KMS-11 (cell line): ENCODE measurements at regions not wholly inside any gene's neighbourhood (a gene's known extent, or its start where the extent isn't known, plus 50 kb on each side); places are given as distances from the start of the nearest gene placed in this dataset.

Experiments
- H2AFZ ChIP-seq: fragments of 200-600 bp; sonication (generic); 2 replicates; pipeline ENCODE4 v1.6.1; 2016; ENCODE audit warnings: antibody characterized with exemption, mixed run types, low read depth
- H3K27ac ChIP-seq: fragments of 200-600 bp; sonication (generic); 2 replicates; pipeline ENCODE4 v1.6.1; 2016; ENCODE audit warnings: mild to moderate bottlenecking, mixed run types
- H3K27me3 ChIP-seq: fragments of 200-600 bp; sonication (generic); 2 replicates; pipeline ENCODE4 v1.6.1; 2017; ENCODE audit warnings: mild to moderate bottlenecking, low read depth, mixed run types, moderate library complexity; ENCODE audit not compliant: insufficient read depth
- H3K36me3 ChIP-seq: fragments of 200-600 bp; sonication (generic); 2 replicates; pipeline ENCODE4 v1.6.1; 2017; ENCODE audit warnings: mild to moderate bottlenecking, mixed run types; ENCODE audit not compliant: insufficient read depth
- H3K4me1 ChIP-seq: fragments of 200-600 bp; sonication (generic); 2 replicates; pipeline ENCODE4 v1.6.1; 2016; ENCODE audit warnings: mild to moderate bottlenecking, low read depth, mixed run types; ENCODE audit not compliant: poor library complexity, severe bottlenecking
- H3K4me2 ChIP-seq: fragments of 200-600 bp; sonication (generic); 2 replicates; pipeline ENCODE4 v1.7.0; 2016; ENCODE audit warnings: mild to moderate bottlenecking, mixed run types
- H3K4me3 ChIP-seq: fragments of 200-600 bp; sonication (generic); IDR thresholded peaks from 2 replicates; pipeline ENCODE4 v1.6.1; 2017; ENCODE audit warnings: low read depth, low read length, mixed read lengths; ENCODE audit not compliant: insufficient read depth
- H3K79me2 ChIP-seq: fragments of 200-600 bp; sonication (generic); 2 replicates; pipeline ENCODE4 v1.6.1; 2016; ENCODE audit warnings: low read depth, mixed run types; ENCODE audit not compliant: insufficient read depth
- H3K9ac ChIP-seq: fragments of 200-600 bp; sonication (generic); 2 replicates; pipeline ENCODE4 v1.6.1; 2016; ENCODE audit warnings: mild to moderate bottlenecking, mixed run types
- H4K20me1 ChIP-seq: fragments of 200-600 bp; sonication (generic); 2 replicates; pipeline ENCODE4 v1.6.1; 2016; ENCODE audit warnings: mild to moderate bottlenecking, mixed run types; ENCODE audit not compliant: insufficient read depth
- CTCF ChIP-seq: fragments of 200-600 bp; sonication (generic); conservative IDR thresholded peaks from 2 replicates; pipeline ENCODE4 v1.6.1; 2017; ENCODE audit warnings: low read depth, mild to moderate bottlenecking, antibody characterized with exemption, low read length, moderate library complexity, mixed read lengths

DNA sequence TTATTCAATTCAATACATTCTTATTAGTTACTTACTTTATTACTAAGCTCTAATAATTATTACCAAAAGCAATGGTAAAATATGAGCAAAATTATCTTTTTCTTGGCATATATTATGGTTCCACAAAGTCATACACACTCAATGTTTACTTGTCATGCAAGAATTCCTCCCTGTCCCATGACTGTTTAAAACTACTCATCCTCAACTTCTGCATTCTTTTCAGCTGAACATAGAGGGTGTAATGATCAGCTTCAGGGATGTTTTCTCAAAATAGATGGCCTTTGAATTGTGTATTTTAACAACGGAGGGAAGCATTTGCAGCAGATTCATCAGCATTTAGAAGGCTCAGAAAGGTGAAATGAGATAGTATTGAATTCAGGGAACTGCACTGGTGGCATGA lies 499.0 kb downstream of the RWDD3 start:
- Histone ChIP-seq H3K4me3 (no peak overlapping the region), H2AFZ (no peak overlapping the region), H3K36me3 (no peaks in the 10 kb centered on the region), H3K4me1 (no peaks in the 10 kb centered on the region), H3K4me2 (no peak overlapping the region), H3K79me2 (no peaks in the 10 kb centered on the region), H3K27me3 (no peaks in the 10 kb centered on the region), H3K27ac (no peak overlapping the region), H4K20me1 (no peaks in the 10 kb centered on the region), H3K9ac (no peak overlapping the region)
- TF ChIP-seq CTCF: no peak

- Histone ChIP-seq H3K4me1 (no peaks in the 10 kb centered on the region), H3K9ac (no peak overlapping the region), H3K79me2 (no peaks in the 10 kb centered on the region), H3K27me3 (no peaks in the 10 kb centered on the region), H3K4me2 (no peak overlapping the region), H3K4me3 (no peak overlapping the region), H4K20me1 (no peaks in the 10 kb centered on the region), H2AFZ (no peak overlapping the region), H3K36me3 (no peaks in the 10 kb centered on the region), H3K27ac (no peak overlapping the region)
- TF ChIP-seq CTCF: no peak
Observed at GRCh38 chr1:95733671-95734070, 499.7 kb downstream of the RWDD3 start.

DNA sequence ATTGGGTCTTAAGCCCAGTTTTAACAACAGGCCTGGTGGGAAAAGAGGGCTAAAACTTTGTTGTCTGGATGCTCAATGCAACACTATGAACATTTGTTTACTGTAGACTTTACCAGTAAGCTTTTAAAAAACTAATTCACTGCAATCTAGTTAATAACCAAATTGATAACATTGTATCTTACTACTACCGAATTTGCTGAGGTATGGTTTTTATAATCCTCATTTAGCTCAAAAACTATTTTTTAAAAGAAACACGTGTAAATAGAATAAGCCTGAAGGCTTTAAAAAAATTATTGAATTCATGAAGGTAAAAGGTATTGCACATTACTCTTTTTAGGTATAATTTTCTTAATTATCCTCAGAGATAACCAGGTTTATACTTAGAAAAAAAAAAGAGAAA lies 500.6 kb downstream of the RWDD3 start:
- no peaks in the 10 kb centered on the region for H3K4me1 ChIP-seq
- no peak for TF ChIP-seq CTCF
- H2AFZ ChIP-seq: no peak overlapping the region
- no peaks in the 10 kb centered on the region for H3K36me3 ChIP-seq
- no peaks in the 10 kb centered on the region for H4K20me1 ChIP-seq
- H3K27me3 ChIP-seq: no peaks in the 10 kb centered on the region
- H3K27ac ChIP-seq: no peak overlapping the region
- no peak overlapping the region for H3K4me2 ChIP-seq
- H3K4me3 ChIP-seq: no peak overlapping the region
- no peaks in the 10 kb centered on the region for H3K79me2 ChIP-seq
- H3K9ac ChIP-seq: no peak overlapping the region

DNA sequence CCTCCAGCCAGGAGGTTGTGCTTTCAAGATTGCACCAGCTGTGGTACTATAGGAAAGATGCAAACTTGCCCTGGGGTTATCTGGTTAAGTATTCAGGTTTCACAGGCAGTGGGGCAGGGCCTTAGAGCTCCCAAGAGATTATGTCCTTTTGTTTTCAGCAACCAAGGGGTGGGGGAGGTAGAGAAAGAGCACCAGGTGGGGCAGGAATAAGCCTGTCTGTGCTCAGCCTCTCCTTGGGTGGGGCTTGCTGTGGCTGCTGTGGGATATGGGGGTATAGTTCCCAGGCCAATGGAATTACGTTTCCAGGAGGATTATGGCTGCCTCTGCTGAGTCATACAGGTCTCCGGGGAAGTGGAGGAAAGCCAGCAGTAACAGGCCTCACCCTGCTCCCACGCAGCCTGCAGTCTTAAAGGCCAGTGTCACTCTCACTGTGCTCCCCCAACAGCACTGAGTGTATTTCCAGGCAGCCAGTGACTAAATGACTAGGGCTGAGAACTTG lies 508.6 kb downstream of the RWDD3 start:
- no peak overlapping the region for H3K9ac ChIP-seq
- H3K4me1 ChIP-seq: no peaks in the 10 kb centered on the region
- H3K36me3 ChIP-seq: no peaks in the 10 kb centered on the region
- H3K27ac ChIP-seq: no peak overlapping the region
- H3K27me3 ChIP-seq: no peaks in the 10 kb centered on the region
- H3K4me3 ChIP-seq: no peak overlapping the region
- no peak overlapping the region for H3K4me2 ChIP-seq
- H2AFZ ChIP-seq: no peak overlapping the region
- no peaks in the 10 kb centered on the region for H3K79me2 ChIP-seq
- no peak for TF ChIP-seq CTCF
- H4K20me1 ChIP-seq: no peaks in the 10 kb centered on the region

GRCh38 chr1:95744731-95745130 lies 510.7 kb downstream of the RWDD3 start:
- H3K27ac ChIP-seq: no peak overlapping the region
- TF ChIP-seq CTCF: no peak
- H3K4me3 ChIP-seq: no peak overlapping the region
- H3K4me1 ChIP-seq: no peaks in the 10 kb centered on the region
- H4K20me1 ChIP-seq: no peaks in the 10 kb centered on the region
- H3K79me2 ChIP-seq: no peaks in the 10 kb centered on the region
- H3K4me2 ChIP-seq: no peak overlapping the region
- no peak overlapping the region for H2AFZ ChIP-seq
- H3K27me3 ChIP-seq: no peaks in the 10 kb centered on the region
- no peaks in the 10 kb centered on the region for H3K36me3 ChIP-seq
- H3K9ac ChIP-seq: no peak overlapping the region
